DMS79 (cell line): ENCODE measurements at regions not wholly inside any gene's neighbourhood (a gene's known extent, or its start where the extent isn't known, plus 50 kb on each side); places are given as distances from the start of the nearest gene placed in this dataset.
"Not testable (repeated sequence)": the region's sequence is repeated elsewhere in the genome, so short reads cannot be mapped to it uniquely, and the experiment has no call there.

Experiments
- DNase-seq: peaks from one replicate; lab custom pipeline; 2025; lab: John Stamatoyannopoulos, UW

GRCh38 chr5:166617507-166617906 lies 1673.9 kb upstream of the WWC1 start:
- no peak for DNase-seq

- no peak for DNase-seq
These were observed 1672.9 kb upstream of the WWC1 start for GRCh38 chr5:166618526-166618925.

GRCh38 chr5:166624573-166624972 lies 1666.9 kb upstream of the WWC1 start:
- DNase-seq, result no peak

- DNase-seq, result no peak
These were observed 1666.1 kb upstream of the WWC1 start for GRCh38 chr5:166625210-166625865.

- DNase-seq, result no peak
These were observed 1654.2 kb upstream of the WWC1 start for GRCh38 chr5:166637295-166637694.

- no peak for DNase-seq
These were observed 1652.3 kb upstream of the WWC1 start for GRCh38 chr5:166639151-166639550.

GRCh38 chr5:166640136-166640535 lies 1651.3 kb upstream of the WWC1 start:
- not testable (repeated sequence) for DNase-seq

- no peak for DNase-seq
These were observed 1642.7 kb upstream of the WWC1 start for GRCh38 chr5:166648736-166649135.

GRCh38 chr5:166649676-166650075 lies 1641.8 kb upstream of the WWC1 start:
- DNase-seq, result no peak

GRCh38 chr5:166651234-166651633 lies 1640.2 kb upstream of the WWC1 start:
- DNase-seq, result no peak

- no peak for DNase-seq
These were observed 1619.6 kb upstream of the WWC1 start for GRCh38 chr5:166671811-166672210.

GRCh38 chr5:166672431-166672830 lies 1619.0 kb upstream of the WWC1 start:
- DNase-seq, result no peak

- DNase-seq, result no peak
These were observed 1613.6 kb upstream of the WWC1 start for GRCh38 chr5:166677891-166678290.

GRCh38 chr5:166679331-166679730 lies 1612.1 kb upstream of the WWC1 start:
- no peak for DNase-seq

GRCh38 chr5:166695326-166695725 lies 1596.1 kb upstream of the WWC1 start:
- DNase-seq, result no peak

- no peak for DNase-seq
These were observed 1583.2 kb upstream of the WWC1 start for GRCh38 chr5:166708291-166708690.

- DNase-seq, result no peak
These were observed 1581.8 kb upstream of the WWC1 start for GRCh38 chr5:166709691-166710090.

GRCh38 chr5:166710271-166710670 lies 1581.2 kb upstream of the WWC1 start:
- DNase-seq, result no peak

- no peak for DNase-seq
These were observed 1578.8 kb upstream of the WWC1 start for GRCh38 chr5:166712447-166713185.

GRCh38 chr5:166713295-166713694 lies 1578.2 kb upstream of the WWC1 start:
- DNase-seq, result no peak

GRCh38 chr5:166716856-166717492 lies 1574.5 kb upstream of the WWC1 start:
- no peak for DNase-seq

- no peak for DNase-seq
These were observed 1571.5 kb upstream of the WWC1 start for GRCh38 chr5:166719991-166720390.

- no peak for DNase-seq
These were observed 1568.5 kb upstream of the WWC1 start for GRCh38 chr5:166722939-166723338.
